Smooth muscle cell (in vitro differentiated cells): ENCODE measurements at regions not wholly inside any gene's neighbourhood (a gene's known extent, or its start where the extent isn't known, plus 50 kb on each side); places are given as distances from the start of the nearest gene placed in this dataset.

ENCODE experiments used
- DNase-seq: peaks from one replicate; lab custom pipeline; 2025; ENCODE audit not compliant: unreplicated experiment; lab: John Stamatoyannopoulos, UW
- H2AFZ ChIP-seq: fragments of 200-600 bp; sonication (generic); 2 replicates; pipeline ENCODE4 v1.6.0; 2016; ENCODE audit warnings: antibody characterized with exemption, low read depth, mild to moderate bottlenecking
- H3F3A ChIP-seq: fragments of 200-600 bp; sonication (generic); 2 replicates; pipeline ENCODE4 v1.6.0; 2017; ENCODE audit warnings: antibody characterized with exemption, low read depth
- H3K27ac ChIP-seq: fragments of 200-600 bp; sonication (generic); 2 replicates; pipeline ENCODE4 v1.5.1; 2016; ENCODE audit warnings: low read depth, mild to moderate bottlenecking
- H3K27me3 ChIP-seq: fragments of 200-600 bp; sonication (generic); 2 replicates; pipeline ENCODE4 v1.6.1; 2016; ENCODE audit warnings: low read depth, mild to moderate bottlenecking
- H3K36me3 ChIP-seq: fragments of 200-600 bp; sonication (generic); 2 replicates; pipeline ENCODE4 v1.5.1; 2016; ENCODE audit warnings: low read depth
- H3K4me1 ChIP-seq: fragments of 200-600 bp; sonication (generic); 2 replicates; pipeline ENCODE4 v1.5.1; 2016; ENCODE audit warnings: low read depth
- H3K4me2 ChIP-seq: fragments of 200-600 bp; sonication (generic); 2 replicates; pipeline ENCODE4 v1.6.0; 2016; ENCODE audit warnings: mild to moderate bottlenecking
- H3K4me3 ChIP-seq: fragments of 200-600 bp; sonication (generic); 2 replicates; pipeline ENCODE4 v1.5.1; 2016; ENCODE audit warnings: mild to moderate bottlenecking
- H3K79me2 ChIP-seq: fragments of 200-600 bp; sonication (generic); 2 replicates; pipeline ENCODE4 v1.6.0; 2016; ENCODE audit warnings: low read depth, mild to moderate bottlenecking
- H3K9ac ChIP-seq: fragments of 200-600 bp; sonication (generic); 2 replicates; pipeline ENCODE4 v1.6.0; 2016; ENCODE audit warnings: low read depth
- H3K9me3 ChIP-seq: fragments of 200-600 bp; sonication (generic); replicated peaks from 2 replicates; pipeline ENCODE4 v1.5.1; 2016; ENCODE audit warnings: low read depth
- H4K20me1 ChIP-seq: fragments of 200-600 bp; sonication (generic); 2 replicates; pipeline ENCODE4 v1.6.0; 2016; ENCODE audit warnings: low read depth
- CTCF ChIP-seq: fragments of 200-600 bp; sonication (generic); IDR thresholded peaks from 2 replicates; pipeline ENCODE4 v1.5.1; 2017; ENCODE audit warnings: borderline replicate concordance, mild to moderate bottlenecking, antibody characterized with exemption; ENCODE audit not compliant: insufficient read depth, poor library complexity, severe bottlenecking
- WGBS: methylation state at CpG from one replicate; pipeline ENCODE4 v1.1.7; 2016; ENCODE audit warnings: low lambda C conversion rate; 5-methylcytosine and 5-hydroxymethylcytosine counted together

- no peaks in the 10 kb centered on the region for H3K79me2 ChIP-seq
- H3K36me3 ChIP-seq: no peaks in the 10 kb centered on the region
- H3K4me3 ChIP-seq: no peak overlapping the region
- peak overlapping the region; percentile 84 for H3K27ac ChIP-seq
- H2AFZ ChIP-seq: peak overlapping the region; percentile 14
- H4K20me1 ChIP-seq: no peaks in the 10 kb centered on the region
- no peak for DNase-seq
- 42% methylated on average over 1 of the region's 1 CpG for WGBS
- no peaks in the 10 kb centered on the region for H3F3A ChIP-seq
- no peaks in the 10 kb centered on the region for H3K4me1 ChIP-seq
- no peak for TF ChIP-seq CTCF
- no peaks in the 10 kb centered on the region for H3K27me3 ChIP-seq
- no peaks in the 10 kb centered on the region for H3K9me3 ChIP-seq
- H3K4me2 ChIP-seq: peak overlapping the region; percentile 22
- no peak overlapping the region for H3K9ac ChIP-seq
Measured at GRCh38 chr18:41075212-41075611, 879.8 kb upstream of the PIK3C3 start.

- no peak for TF ChIP-seq CTCF
- Histone ChIP-seq H3K4me2 (no peak overlapping the region), H4K20me1 (no peaks in the 10 kb centered on the region), H3F3A (no peaks in the 10 kb centered on the region), H3K9ac (no peak overlapping the region), H3K79me2 (no peaks in the 10 kb centered on the region), H3K9me3 (no peaks in the 10 kb centered on the region), H3K36me3 (no peaks in the 10 kb centered on the region), H3K4me3 (no peak overlapping the region), H3K4me1 (no peaks in the 10 kb centered on the region), H2AFZ (no peak overlapping the region), H3K27me3 (no peaks in the 10 kb centered on the region), H3K27ac (peak overlapping the region; percentile 32)
- DNase-seq: no peak
- 94% methylated on average over 3 of the region's 3 CpGs for WGBS
Measured at GRCh38 chr18:41073372-41073954, 881.6 kb upstream of the PIK3C3 start.

- Histone ChIP-seq H3K4me2 (no peak overlapping the region), H3K9ac (no peak overlapping the region), H3K79me2 (no peaks in the 10 kb centered on the region), H3K4me3 (no peak overlapping the region), H3K27ac (peak overlapping the region; percentile 32), H3K27me3 (no peaks in the 10 kb centered on the region), H3K9me3 (no peaks in the 10 kb centered on the region), H3K36me3 (no peaks in the 10 kb centered on the region), H3K4me1 (no peaks in the 10 kb centered on the region), H4K20me1 (no peaks in the 10 kb centered on the region), H3F3A (no peaks in the 10 kb centered on the region), H2AFZ (no peak overlapping the region)
- 55% methylated on average over 1 of the region's 1 CpG for WGBS
- DNase-seq: no peak
- TF ChIP-seq CTCF: no peak
Measured at GRCh38 chr18:41072946-41073345, 882.1 kb upstream of the PIK3C3 start.

- Histone ChIP-seq H3K9ac (no peak overlapping the region), H2AFZ (no peak overlapping the region), H4K20me1 (no peaks in the 10 kb centered on the region), H3K36me3 (no peaks in the 10 kb centered on the region), H3K27ac (no peak overlapping the region), H3K4me1 (no peaks in the 10 kb centered on the region), H3K4me2 (no peak overlapping the region), H3K9me3 (no peaks in the 10 kb centered on the region), H3F3A (no peaks in the 10 kb centered on the region), H3K79me2 (no peaks in the 10 kb centered on the region), H3K27me3 (no peaks in the 10 kb centered on the region), H3K4me3 (no peak overlapping the region)
- DNase-seq: no peak
- TF ChIP-seq CTCF: no peak
- 72% methylated on average over 4 of the region's 4 CpGs for WGBS
Measured at GRCh38 chr18:41071826-41072225, 883.2 kb upstream of the PIK3C3 start.
